PC-9 (cell line): ENCODE measurements at regions not wholly inside any gene's neighbourhood (a gene's known extent, or its start where the extent isn't known, plus 50 kb on each side); places are given as distances from the start of the nearest gene placed in this dataset.

ENCODE experiments used
- EZH2 ChIP-seq: fragments of 200-600 bp; sonication (generic); IDR thresholded peaks from 2 replicates; pipeline ENCODE4 v1.8.0; 2017; ENCODE audit warnings: antibody characterized with exemption, low read depth
- TF ChIP-seq, protein P1 (sequence below): fragments of 200-600 bp; sonication (generic); conservative IDR thresholded peaks from 2 replicates; pipeline ENCODE4 v1.6.1; 2017; ENCODE audit warnings: mixed run types, antibody characterized with exemption, mild to moderate bottlenecking, moderate library complexity

DNA sequence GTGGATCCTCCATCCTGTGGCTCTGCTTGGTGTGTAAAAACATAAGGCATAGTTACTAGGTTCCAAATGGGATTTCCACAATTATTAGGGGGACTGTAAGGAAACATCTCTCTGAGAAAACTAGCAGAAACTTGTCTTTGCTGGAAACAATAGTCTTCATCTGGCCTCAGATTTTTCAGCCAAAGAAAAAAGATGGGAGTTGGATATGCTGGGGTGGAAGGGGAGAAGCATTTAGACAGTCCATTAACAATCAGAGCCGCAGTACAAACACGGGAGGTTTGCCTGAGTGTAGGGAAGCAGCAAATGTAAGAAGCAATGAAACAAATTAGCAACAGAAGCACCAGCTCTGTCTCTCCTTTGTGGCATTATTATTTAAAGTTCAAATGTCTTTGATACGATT, 402.7 kb upstream of the ZNF608 start:
- TF ChIP-seq, protein P1, sequence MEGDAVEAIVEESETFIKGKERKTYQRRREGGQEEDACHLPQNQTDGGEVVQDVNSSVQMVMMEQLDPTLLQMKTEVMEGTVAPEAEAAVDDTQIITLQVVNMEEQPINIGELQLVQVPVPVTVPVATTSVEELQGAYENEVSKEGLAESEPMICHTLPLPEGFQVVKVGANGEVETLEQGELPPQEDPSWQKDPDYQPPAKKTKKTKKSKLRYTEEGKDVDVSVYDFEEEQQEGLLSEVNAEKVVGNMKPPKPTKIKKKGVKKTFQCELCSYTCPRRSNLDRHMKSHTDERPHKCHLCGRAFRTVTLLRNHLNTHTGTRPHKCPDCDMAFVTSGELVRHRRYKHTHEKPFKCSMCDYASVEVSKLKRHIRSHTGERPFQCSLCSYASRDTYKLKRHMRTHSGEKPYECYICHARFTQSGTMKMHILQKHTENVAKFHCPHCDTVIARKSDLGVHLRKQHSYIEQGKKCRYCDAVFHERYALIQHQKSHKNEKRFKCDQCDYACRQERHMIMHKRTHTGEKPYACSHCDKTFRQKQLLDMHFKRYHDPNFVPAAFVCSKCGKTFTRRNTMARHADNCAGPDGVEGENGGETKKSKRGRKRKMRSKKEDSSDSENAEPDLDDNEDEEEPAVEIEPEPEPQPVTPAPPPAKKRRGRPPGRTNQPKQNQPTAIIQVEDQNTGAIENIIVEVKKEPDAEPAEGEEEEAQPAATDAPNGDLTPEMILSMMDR: no peak
- no peak for TF ChIP-seq EZH2
